Aorta (tissue), 5 donors: ENCODE measurements at regions not wholly inside any gene's neighbourhood (a gene's known extent, or its start where the extent isn't known, plus 50 kb on each side); places are given as distances from the start of the nearest gene placed in this dataset.

Experiments used
- ATAC-seq: fragments of 200-7000 bp; cut with Tn5 transposase; one replicate; pipeline ENCODE4 v1.9.1; 2022; ENCODE audit warnings: moderate library complexity; ENCODE audit not compliant: low FRiP score
- DNase-seq, 2 donors: peaks; one replicate each; pipeline ENCODE4 v3.0.0-alpha.2; 2020
- H3K27ac ChIP-seq, 2 donors: one replicate each; pipeline ENCODE4 v1.5.1; 2013; ENCODE audit warnings: low read length in 2 of 2, mild to moderate bottlenecking in 2 of 2, moderate library complexity in 2 of 2, control low read depth in 1 of 2, inconsistent platforms in 1 of 2, low read depth in 1 of 2
- H3K27me3 ChIP-seq, 2 donors: one replicate each; pipeline ENCODE4 v1.6.1; 2013; ENCODE audit warnings: control low read depth in 1 of 2, low read length in 1 of 2, mild to moderate bottlenecking in 1 of 2, moderate library complexity in 1 of 2; ENCODE audit not compliant: insufficient read depth in 2 of 2, control insufficient read depth in 1 of 2
- H3K36me3 ChIP-seq, 2 donors: one replicate each; pipeline ENCODE4 v1.6.1; 2013; ENCODE audit warnings: control low read depth in 1 of 2, low read length in 1 of 2, mild to moderate bottlenecking in 1 of 2; ENCODE audit not compliant: insufficient read depth in 2 of 2, control insufficient read depth in 1 of 2
- H3K4me1 ChIP-seq, 2 donors: one replicate each; pipeline ENCODE4 v1.6.1; 2013; ENCODE audit warnings: low read length in 2 of 2, control low read depth in 1 of 2, mild to moderate bottlenecking in 1 of 2, moderate library complexity in 1 of 2; ENCODE audit not compliant: insufficient read depth in 2 of 2, control insufficient read depth in 1 of 2
- H3K4me3 ChIP-seq, 2 donors: one replicate each; pipeline ENCODE4 v1.5.1; 2013; ENCODE audit warnings: low read length in 2 of 2, control low read depth in 1 of 2, mild to moderate bottlenecking in 1 of 2
- H3K9me3 ChIP-seq: one replicate; pipeline ENCODE4 v1.6.1; 2013; ENCODE audit warnings: mild to moderate bottlenecking, low read length; ENCODE audit not compliant: control insufficient read depth
- WGBS, 2 donors: extraction: QIAGEN DNeasy Blood & Tissue Kit; methylation state at CpG; one replicate each; pipeline ENCODE4 v1.1.7; 2013; 5-methylcytosine and 5-hydroxymethylcytosine counted together
- intact Hi-C, 2 donors: fragments of 100-400 bp; cut with DNase I; formaldehyde crosslinking; loops; one replicate each; pipeline versions ENCODE4 v1.14.2 to v1.15.0; 2022
- donor health status: healthy with polysubstance abuse.
- donor health status: Bipolar disorder and iron deficiency.
- donor health status: DM: no; HTN: no; CAD: no.
- donor health status: DM: no; HTN: no; CAD: no.
- donor health status: DM: yes; HTN: yes; CAD: no.

DNA sequence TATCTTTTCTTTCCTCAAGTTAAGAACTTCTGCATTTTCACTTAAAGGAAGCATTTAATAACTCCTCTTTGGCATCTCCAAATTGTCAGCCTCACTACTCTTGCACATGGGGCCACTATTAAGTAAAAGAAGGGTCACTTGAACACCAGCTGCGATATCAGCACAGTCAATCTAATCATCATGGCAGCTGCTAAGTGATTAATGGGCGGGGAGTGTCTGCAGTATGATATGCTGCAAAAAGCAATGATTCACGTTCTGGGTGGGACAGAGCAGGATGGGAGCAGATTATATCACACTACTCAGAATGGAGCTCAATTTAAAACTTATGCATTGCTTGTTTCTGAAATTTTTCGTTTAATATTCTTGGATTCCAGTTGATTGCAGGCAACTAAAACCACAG, 447.4 kb upstream of the PFKP start:
- no peak for ATAC-seq
- DNase-seq = no peak
- 38 to 44% methylated on average over 4 of the region's 4 CpGs for WGBS, 2 donors
- no peak overlapping the region for H3K4me3 ChIP-seq
- no peaks in the 10 kb centered on the region for H3K9me3 ChIP-seq
- H3K27me3 ChIP-seq = no peaks in the 10 kb centered on the region
- H3K27ac ChIP-seq = no peak overlapping the region
- intact Hi-C loops = no loop called here
- H3K36me3 ChIP-seq = no peaks in the 10 kb centered on the region
- no peaks in the 10 kb centered on the region for H3K4me1 ChIP-seq

DNA sequence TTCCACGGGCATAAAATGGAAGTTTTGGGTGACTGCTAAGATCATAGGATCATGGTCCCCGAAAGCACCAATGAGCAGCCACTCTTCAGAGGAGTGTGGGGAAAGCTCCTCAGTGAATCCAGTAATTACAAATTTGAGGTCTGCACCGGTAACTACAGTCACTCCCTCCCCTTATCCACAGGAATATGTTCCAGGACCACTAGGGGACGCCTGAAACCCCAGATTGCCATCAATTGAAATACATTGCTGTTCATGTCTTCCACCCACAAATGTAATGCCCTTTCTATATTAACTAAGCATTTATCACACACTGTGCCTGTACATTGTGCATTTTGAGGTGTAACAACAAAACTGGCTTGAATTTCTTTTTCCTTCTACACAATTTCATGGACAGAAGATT, 447.9 kb upstream of the PFKP start:
- no peaks in the 10 kb centered on the region for H3K36me3 ChIP-seq
- DNase-seq = no peak
- no peak overlapping the region for H3K27ac ChIP-seq
- no peaks in the 10 kb centered on the region for H3K27me3 ChIP-seq
- no peaks in the 10 kb centered on the region for H3K9me3 ChIP-seq
- intact Hi-C loops = no loop called here
- no peak for ATAC-seq
- WGBS, 2 donors = 38% methylated on average over 4 of the region's 4 CpGs
- H3K4me1 ChIP-seq = no peaks in the 10 kb centered on the region
- no peak overlapping the region for H3K4me3 ChIP-seq

DNA sequence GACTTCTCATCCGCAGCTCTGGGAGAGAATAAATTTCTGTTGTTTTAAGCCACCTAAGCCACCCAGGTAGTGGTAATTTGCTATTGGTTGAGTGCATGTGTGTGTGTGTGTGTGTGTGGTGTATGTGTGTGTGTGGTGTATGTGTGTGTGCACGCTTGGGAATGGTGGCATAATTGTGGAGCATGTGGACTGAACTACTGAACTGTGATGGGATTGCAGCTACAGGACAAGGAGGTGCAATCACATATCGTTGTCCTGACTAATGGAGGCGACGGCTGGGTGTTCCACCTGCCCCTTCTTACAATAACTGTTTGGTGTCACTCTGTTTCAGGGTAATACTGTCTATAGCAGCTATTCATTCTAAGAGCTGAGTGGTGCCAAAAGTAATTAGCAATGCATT, 448.7 kb upstream of the PFKP start:
- H3K36me3 ChIP-seq = no peaks in the 10 kb centered on the region
- no peak overlapping the region for H3K27ac ChIP-seq
- H3K27me3 ChIP-seq = no peaks in the 10 kb centered on the region
- no peaks in the 10 kb centered on the region for H3K9me3 ChIP-seq
- H3K4me1 ChIP-seq = no peaks in the 10 kb centered on the region
- no peak overlapping the region for H3K4me3 ChIP-seq
- 74 to 82% methylated on average over 5 of the region's 5 CpGs for WGBS, 2 donors
- intact Hi-C loops = no loop called here
- no peak for ATAC-seq
- no peak for DNase-seq

GRCh38 chr10:2616215-2616614, 451.1 kb upstream of the PFKP start:
- no peak overlapping the region for H3K4me3 ChIP-seq
- DNase-seq (no peak), ATAC-seq (peak; percentile 23)
- WGBS, 2 donors = 75 to 77% methylated on average over 3 of the region's 3 CpGs
- no peaks in the 10 kb centered on the region for H3K4me1 ChIP-seq
- no peak overlapping the region for H3K27ac ChIP-seq
- H3K27me3 ChIP-seq = no peaks in the 10 kb centered on the region
- intact Hi-C loops = no loop called here
- H3K9me3 ChIP-seq = peaks cover 3% of the 10 kb centered on the region
- no peaks in the 10 kb centered on the region for H3K36me3 ChIP-seq

DNA sequence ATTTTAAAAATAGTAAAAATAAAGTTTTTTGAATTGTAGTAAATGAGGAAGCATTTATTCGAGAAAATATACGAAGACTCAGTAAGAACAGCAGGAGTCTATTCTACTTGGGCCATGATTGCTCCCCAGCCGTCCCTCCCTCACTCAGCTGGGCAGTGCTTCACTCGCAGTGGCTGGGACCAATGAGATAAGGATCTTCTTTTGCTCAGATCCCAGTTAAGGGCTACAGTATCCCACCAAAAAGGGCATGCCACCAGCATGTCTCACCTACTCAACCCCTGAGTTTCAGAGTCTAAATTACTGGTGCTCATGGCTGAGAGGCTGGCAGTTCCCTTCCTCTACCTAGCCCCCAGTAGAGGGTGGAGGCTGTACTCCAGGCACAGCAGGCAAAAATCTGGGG, 455.7 kb upstream of the PFKP start:
- DNase-seq = no peak
- H3K4me3 ChIP-seq = no peak overlapping the region
- H3K4me1 ChIP-seq = no peaks in the 10 kb centered on the region
- H3K36me3 ChIP-seq = no peaks in the 10 kb centered on the region
- H3K9me3 ChIP-seq = peaks cover 4% of the 10 kb centered on the region
- H3K27me3 ChIP-seq = peaks cover 0 to 1% of the 10 kb centered on the region in 2 donors
- 71 to 73% methylated on average over 4 of the region's 4 CpGs for whole genome bisulfite sequencing, 2 donors
- ATAC-seq = no peak
- H3K27ac ChIP-seq = no peak overlapping the region
- intact Hi-C loops = no loop called here

- 48 to 62% methylated on average over 5 of the region's 5 CpGs for WGBS, 2 donors
- Histone ChIP-seq H3K27ac (no peak overlapping the region), H3K27me3 (peaks cover 0 to 1% of the 10 kb centered on the region in 2 donors), H3K4me1 (no peaks in the 10 kb centered on the region), H3K36me3 (no peaks in the 10 kb centered on the region), H3K9me3 (peaks cover 4% of the 10 kb centered on the region), H3K4me3 (no peak overlapping the region)
- ATAC-seq (no peak), DNase-seq (no peak)
- intact Hi-C loops = no loop called here
Observed at GRCh38 chr10:2610946-2611345, 456.4 kb upstream of the PFKP start.

- Histone ChIP-seq H3K27ac (no peak overlapping the region), H3K27me3 (peaks cover 0 to 1% of the 10 kb centered on the region in 2 donors), H3K9me3 (peaks cover 1% of the 10 kb centered on the region), H3K4me1 (no peaks in the 10 kb centered on the region), H3K36me3 (no peaks in the 10 kb centered on the region), H3K4me3 (no peak overlapping the region)
- DNase-seq (no peak), ATAC-seq (no peak)
- WGBS, 2 donors = 80 to 88% methylated on average over 3 of the region's 3 CpGs
- intact Hi-C loops = no loop called here
Observed at GRCh38 chr10:2604891-2605290, 462.5 kb upstream of the PFKP start.

- intact Hi-C loops = no loop called here
- ATAC-seq (no peak), DNase-seq (no peak)
- Histone ChIP-seq H3K4me1 (no peaks in the 10 kb centered on the region), H3K27me3 (peaks cover 0 to 1% of the 10 kb centered on the region in 2 donors), H3K36me3 (no peaks in the 10 kb centered on the region), H3K9me3 (peaks cover 3% of the 10 kb centered on the region), H3K27ac (no peak overlapping the region), H3K4me3 (no peak overlapping the region)
- 83 to 88% methylated on average over 9 of the region's 9 CpGs for WGBS, 2 donors
Observed at GRCh38 chr10:2599571-2599970, 467.8 kb upstream of the PFKP start.

DNA sequence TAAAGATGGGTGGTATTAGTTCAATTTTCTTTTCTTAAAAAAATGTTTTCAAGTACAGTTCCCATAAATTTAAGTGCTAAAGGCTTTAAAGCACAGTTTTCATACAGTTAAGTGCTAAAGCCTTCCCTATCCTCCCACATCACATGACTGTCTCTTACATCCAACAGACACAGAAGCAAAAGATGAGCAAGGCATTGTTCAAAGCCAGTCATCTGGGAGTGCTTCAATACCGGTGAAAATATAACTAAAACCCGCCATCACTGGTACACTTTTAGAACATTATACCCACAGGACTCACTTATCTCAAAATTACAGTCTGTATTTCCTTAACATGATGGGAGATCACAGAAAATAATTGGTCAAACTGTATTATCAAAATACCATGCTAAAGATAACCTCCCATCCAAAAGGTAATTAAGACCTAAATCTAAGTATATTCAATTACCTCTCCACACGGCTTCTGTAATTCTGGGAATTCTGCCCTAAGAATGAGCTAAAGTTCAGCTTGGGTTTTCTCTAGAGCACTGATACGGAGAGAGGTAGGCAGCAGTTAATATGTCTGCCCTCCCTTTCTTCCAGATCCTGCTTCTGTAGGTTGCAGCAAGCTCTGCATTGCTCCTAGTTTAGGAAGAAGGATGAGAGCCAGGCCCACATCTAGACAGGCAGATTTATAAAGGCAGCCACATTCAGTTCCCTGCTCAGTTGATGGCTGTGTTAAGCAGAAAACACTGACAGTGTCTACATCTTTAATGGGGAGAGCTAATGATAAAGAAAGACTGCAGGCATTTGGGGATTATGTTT, 474.8 kb upstream of the PFKP start:
- H3K9me3 ChIP-seq = peaks cover 3% of the 10 kb centered on the region
- H3K27me3 ChIP-seq = peaks cover 0 to 1% of the 10 kb centered on the region in 2 donors
- no peak for ATAC-seq
- H3K27ac ChIP-seq = no peak overlapping the region
- no peak overlapping the region for H3K4me3 ChIP-seq
- intact Hi-C loops = no loop called here
- 23 to 33% methylated on average over 4 of the region's 4 CpGs for WGBS, 2 donors
- H3K4me1 ChIP-seq = no peaks in the 10 kb centered on the region
- DNase-seq = no peak
- H3K36me3 ChIP-seq = no peaks in the 10 kb centered on the region
